ENCODE measurements at regions not wholly inside any gene's neighbourhood (a gene's known extent, or its start where the extent isn't known, plus 50 kb on each side); places are given as distances from the start of the nearest gene placed in this dataset.

DNA sequence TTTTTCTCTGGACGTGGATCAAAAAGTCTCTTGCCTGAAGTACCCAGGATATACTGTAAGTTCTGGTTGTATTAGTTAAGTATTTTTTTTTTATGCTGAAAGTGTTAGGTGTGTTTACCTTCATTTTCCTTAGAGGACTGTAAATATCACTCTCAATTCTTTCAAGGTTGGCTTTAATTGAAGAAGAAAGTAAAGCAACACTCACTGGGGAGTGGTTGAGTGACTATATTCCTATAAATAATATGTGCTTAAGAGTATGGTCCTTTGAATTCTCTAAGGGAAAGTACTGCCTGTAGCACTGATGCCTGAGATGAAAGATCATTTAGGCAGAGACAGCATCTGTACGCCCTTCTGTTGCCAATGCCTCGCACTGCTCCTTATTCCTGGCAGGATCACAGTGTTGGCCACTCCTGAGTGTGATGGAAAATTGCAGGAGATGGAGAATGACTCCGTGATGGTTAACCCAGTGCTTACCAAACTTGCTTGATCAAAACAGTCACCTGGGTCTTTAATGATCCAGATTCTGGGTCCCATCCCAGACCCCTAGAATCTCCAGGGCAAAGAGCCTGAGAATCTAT lies 182.0 kb upstream of the MPDZ start:
- peaks cover 2% of the 10 kb centered on the region for H3K27me3 Mint-ChIP-seq (ENCODE audit: insufficient read depth, low read depth)

GRCh38 chr9:13459071-13459470 lies 179.6 kb upstream of the MPDZ start:
- H3K9me3 Mint-ChIP-seq = no peaks in the 10 kb centered on the region
- H3K79me2 ChIP-seq (ENCODE audit: low read depth) = no peaks in the 10 kb centered on the region
- no peaks in the 10 kb centered on the region for H3K9me3 ChIP-seq (ENCODE audit: low read depth)
- no peak overlapping the region for H3K27ac ChIP-seq
- no peak overlapping the region for H3K4me2 ChIP-seq
- TF ChIP-seq CTCF (IDR thresholded peaks at IDR 0.05) (no peak), EZH2phosphoT487 (IDR thresholded peaks at IDR 0.05) (no peak), EZH2 (IDR thresholded peaks at IDR 0.05) (no peak)
- no peaks in the 10 kb centered on the region for H3K36me3 ChIP-seq
- H3K27me3 ChIP-seq = no peaks in the 10 kb centered on the region
- DNase-seq (ENCODE audit: low spot score) = no peak
- no peak overlapping the region for H3K4me3 Mint-ChIP-seq
- H3K4me1 ChIP-seq = no peaks in the 10 kb centered on the region
- no peaks in the 10 kb centered on the region for H4K20me1 ChIP-seq (ENCODE audit: low read depth)
- no peaks in the 10 kb centered on the region for H3K36me3 Mint-ChIP-seq
- no peak overlapping the region for H3K9ac ChIP-seq
- peaks cover 2% of the 10 kb centered on the region for H3K4me1 Mint-ChIP-seq
- H3F3A ChIP-seq (ENCODE audit: low read depth) = no peaks in the 10 kb centered on the region
- H2AFZ ChIP-seq (replicated peaks) = no peak overlapping the region
- no peak overlapping the region for H3K27ac Mint-ChIP-seq
- H3K4me3 ChIP-seq = no peak overlapping the region
- H3K27me3 Mint-ChIP-seq (ENCODE audit: insufficient read depth, low read depth) = no peaks in the 10 kb centered on the region

More for the DNA sequence above, 182.0 kb upstream of the MPDZ start:
- no peak overlapping the region for H3K4me3 ChIP-seq
- H3K9me3 Mint-ChIP-seq = no peaks in the 10 kb centered on the region
- H3K36me3 ChIP-seq = no peaks in the 10 kb centered on the region
- DNase-seq (ENCODE audit: low spot score) = no peak
- H3K4me3 Mint-ChIP-seq = no peak overlapping the region
- H3K27ac ChIP-seq = no peak overlapping the region
- no peaks in the 10 kb centered on the region for H4K20me1 ChIP-seq (ENCODE audit: low read depth)
- no peak overlapping the region for H3K27ac Mint-ChIP-seq
- H3K9ac ChIP-seq = no peak overlapping the region
- H3K79me2 ChIP-seq (ENCODE audit: low read depth) = no peaks in the 10 kb centered on the region
- H3K4me1 ChIP-seq = no peaks in the 10 kb centered on the region
- H3K27me3 ChIP-seq = no peaks in the 10 kb centered on the region
- peaks cover under 1% of the 10 kb centered on the region for H3K4me1 Mint-ChIP-seq
- H3K9me3 ChIP-seq (ENCODE audit: low read depth) = no peaks in the 10 kb centered on the region
- H2AFZ ChIP-seq (replicated peaks) = no peak overlapping the region
- no peaks in the 10 kb centered on the region for H3F3A ChIP-seq (ENCODE audit: low read depth)
- TF ChIP-seq CTCF (IDR thresholded peaks at IDR 0.05) = no peak
- TF ChIP-seq EZH2phosphoT487 (IDR thresholded peaks at IDR 0.05) = no peak
- TF ChIP-seq EZH2 (IDR thresholded peaks at IDR 0.05) = no peak
- no peaks in the 10 kb centered on the region for H3K36me3 Mint-ChIP-seq
- no peak overlapping the region for H3K4me2 ChIP-seq

GRCh38 chr9:13457795-13458194 lies 178.3 kb upstream of the MPDZ start:
- no peaks in the 10 kb centered on the region for H3K27me3 Mint-ChIP-seq (ENCODE audit: insufficient read depth, low read depth)
- Histone ChIP-seq H3K36me3 (no peaks in the 10 kb centered on the region), H3K9me3 (ENCODE audit: low read depth) (no peaks in the 10 kb centered on the region), H3K27ac (no peak overlapping the region), H3K9ac (no peak overlapping the region), H3K4me3 (no peak overlapping the region), H3K27me3 (no peaks in the 10 kb centered on the region), H3K4me2 (no peak overlapping the region), H3F3A (ENCODE audit: low read depth) (no peaks in the 10 kb centered on the region), H2AFZ (replicated peaks) (no peak overlapping the region), H3K79me2 (ENCODE audit: low read depth) (no peaks in the 10 kb centered on the region), H4K20me1 (ENCODE audit: low read depth) (no peaks in the 10 kb centered on the region), H3K4me1 (no peaks in the 10 kb centered on the region)
- H3K9me3 Mint-ChIP-seq = no peaks in the 10 kb centered on the region
- H3K4me1 Mint-ChIP-seq = peaks cover 2% of the 10 kb centered on the region
- DNase-seq (ENCODE audit: low spot score) = no peak
- no peak for TF ChIP-seq EZH2 (IDR thresholded peaks at IDR 0.05)
- no peak for TF ChIP-seq EZH2phosphoT487 (IDR thresholded peaks at IDR 0.05)
- no peak for TF ChIP-seq CTCF (IDR thresholded peaks at IDR 0.05)
- H3K36me3 Mint-ChIP-seq = no peaks in the 10 kb centered on the region
- no peak overlapping the region for H3K4me3 Mint-ChIP-seq
- no peak overlapping the region for H3K27ac Mint-ChIP-seq
